ENCODE measurements at regions not wholly inside any gene's neighbourhood (a gene's known extent, or its start where the extent isn't known, plus 50 kb on each side); places are given as distances from the start of the nearest gene placed in this dataset.

DNA sequence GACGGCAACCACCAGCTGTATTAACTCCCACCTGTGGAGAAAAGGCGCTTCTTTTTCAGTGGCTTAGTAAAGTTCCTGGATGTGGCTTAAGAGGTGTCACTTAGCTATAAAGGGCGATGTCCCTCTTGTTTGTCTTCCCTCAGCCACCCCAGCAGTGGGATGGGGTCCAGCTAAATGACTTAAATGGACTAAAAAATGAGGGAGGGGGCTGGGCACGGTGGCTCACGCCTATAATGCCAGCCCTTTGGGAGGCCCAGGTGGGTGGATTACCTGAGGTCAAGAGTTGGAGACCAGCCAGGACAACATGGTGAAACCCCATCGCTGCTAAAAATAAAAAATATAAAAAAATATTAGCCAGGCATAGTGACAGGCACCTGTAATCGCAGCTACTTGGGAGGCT, 667.5 kb upstream of the RBFOX1 start:
- ATAC-seq (no peak), FAIRE-seq (no peak), DNase-seq (ENCODE audit: low spot score) (no peak)
- BruUV-seq (replicated peaks) = no TSS peak
- no peaks in the 10 kb centered on the region; a peak in 1 of 5 replicates for H3K27me3 ChIP-seq (ENCODE audit: control insufficient read depth in 1 of 2, insufficient read depth in 2 of 2, low read length in 2 of 2)
- TF ChIP-seq, protein P1, sequence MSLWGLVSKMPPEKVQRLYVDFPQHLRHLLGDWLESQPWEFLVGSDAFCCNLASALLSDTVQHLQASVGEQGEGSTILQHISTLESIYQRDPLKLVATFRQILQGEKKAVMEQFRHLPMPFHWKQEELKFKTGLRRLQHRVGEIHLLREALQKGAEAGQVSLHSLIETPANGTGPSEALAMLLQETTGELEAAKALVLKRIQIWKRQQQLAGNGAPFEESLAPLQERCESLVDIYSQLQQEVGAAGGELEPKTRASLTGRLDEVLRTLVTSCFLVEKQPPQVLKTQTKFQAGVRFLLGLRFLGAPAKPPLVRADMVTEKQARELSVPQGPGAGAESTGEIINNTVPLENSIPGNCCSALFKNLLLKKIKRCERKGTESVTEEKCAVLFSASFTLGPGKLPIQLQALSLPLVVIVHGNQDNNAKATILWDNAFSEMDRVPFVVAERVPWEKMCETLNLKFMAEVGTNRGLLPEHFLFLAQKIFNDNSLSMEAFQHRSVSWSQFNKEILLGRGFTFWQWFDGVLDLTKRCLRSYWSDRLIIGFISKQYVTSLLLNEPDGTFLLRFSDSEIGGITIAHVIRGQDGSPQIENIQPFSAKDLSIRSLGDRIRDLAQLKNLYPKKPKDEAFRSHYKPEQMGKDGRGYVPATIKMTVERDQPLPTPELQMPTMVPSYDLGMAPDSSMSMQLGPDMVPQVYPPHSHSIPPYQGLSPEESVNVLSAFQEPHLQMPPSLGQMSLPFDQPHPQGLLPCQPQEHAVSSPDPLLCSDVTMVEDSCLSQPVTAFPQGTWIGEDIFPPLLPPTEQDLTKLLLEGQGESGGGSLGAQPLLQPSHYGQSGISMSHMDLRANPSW (CRISPR knock-in tag; IDR thresholded peaks at IDR 0.05; ENCODE audit: borderline replicate concordance) = no peak
- no peak for TF ChIP-seq SPEN (CRISPR knock-in tag; IDR thresholded peaks at IDR 0.05; ENCODE audit: low read depth)
- TF ChIP-seq KAT2B (IDR thresholded peaks at IDR 0.05; ENCODE audit: borderline replicate concordance, low read depth, low read length) = no peak
- TF ChIP-seq ZEB1 (IDR thresholded peaks at IDR 0.05; ENCODE audit: insufficient replicate concordance, low read depth) = no peak
- TF ChIP-seq, protein P2, sequence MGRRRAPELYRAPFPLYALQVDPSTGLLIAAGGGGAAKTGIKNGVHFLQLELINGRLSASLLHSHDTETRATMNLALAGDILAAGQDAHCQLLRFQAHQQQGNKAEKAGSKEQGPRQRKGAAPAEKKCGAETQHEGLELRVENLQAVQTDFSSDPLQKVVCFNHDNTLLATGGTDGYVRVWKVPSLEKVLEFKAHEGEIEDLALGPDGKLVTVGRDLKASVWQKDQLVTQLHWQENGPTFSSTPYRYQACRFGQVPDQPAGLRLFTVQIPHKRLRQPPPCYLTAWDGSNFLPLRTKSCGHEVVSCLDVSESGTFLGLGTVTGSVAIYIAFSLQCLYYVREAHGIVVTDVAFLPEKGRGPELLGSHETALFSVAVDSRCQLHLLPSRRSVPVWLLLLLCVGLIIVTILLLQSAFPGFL (CRISPR knock-in tag; IDR thresholded peaks at IDR 0.05) = no peak
- H3K27ac ChIP-seq (ENCODE audit: extremely low read length, insufficient read depth, low read length) = no peak overlapping the region
- POLR2A ChIA-PET = no interaction called here
- no peak overlapping the region for H3K4me2 ChIP-seq (ENCODE audit: low read depth, low read length)
- in situ Hi-C loops (cut with HindIII; ENCODE audit: extremely low pct_ligation_motif_present, low pct_unique_long_range_greater_than_20kb) = no loop called here
- under 1% methylated on average over 6 of the region's 7 CpGs for WGBS (ENCODE audit: low lambda C conversion rate)
- H2AFZ ChIP-seq (ENCODE audit: low read length) = no peak overlapping the region
- CTCF ChIA-PET (ENCODE audit: low intra/inter-chr PET ratio, low total read pairs) = no interaction called here
- H3K4me1 ChIP-seq (ENCODE audit: insufficient read depth, low read length) = no peaks in the 10 kb centered on the region
- H3K36me3 ChIP-seq (replicated peaks in 1 of 2; ENCODE audit: control insufficient read depth in 1 of 2, insufficient read depth in 2 of 2, low read length in 2 of 2) = no peaks in the 10 kb centered on the region
- no peaks in the 10 kb centered on the region for H3K79me2 ChIP-seq (ENCODE audit: insufficient read depth, low read length)
- intact Hi-C loops (cut with micrococcal nuclease; ENCODE audit: unreplicated experiment) = no loop called here
- H3K4me3 ChIP-seq (replicated peaks in 1 of 3; ENCODE audit: insufficient read depth in 1 of 3, low read depth in 2 of 3, low read length in 3 of 3) = no peak overlapping the region
- no peaks in the 10 kb centered on the region for H4K20me1 ChIP-seq (ENCODE audit: insufficient read depth, low read length)
- H3K9me3 ChIP-seq (ENCODE audit: low read length) = no peaks in the 10 kb centered on the region
- no peak overlapping the region for H3K9ac ChIP-seq (ENCODE audit: insufficient read depth, low read depth, low read length)

DNA sequence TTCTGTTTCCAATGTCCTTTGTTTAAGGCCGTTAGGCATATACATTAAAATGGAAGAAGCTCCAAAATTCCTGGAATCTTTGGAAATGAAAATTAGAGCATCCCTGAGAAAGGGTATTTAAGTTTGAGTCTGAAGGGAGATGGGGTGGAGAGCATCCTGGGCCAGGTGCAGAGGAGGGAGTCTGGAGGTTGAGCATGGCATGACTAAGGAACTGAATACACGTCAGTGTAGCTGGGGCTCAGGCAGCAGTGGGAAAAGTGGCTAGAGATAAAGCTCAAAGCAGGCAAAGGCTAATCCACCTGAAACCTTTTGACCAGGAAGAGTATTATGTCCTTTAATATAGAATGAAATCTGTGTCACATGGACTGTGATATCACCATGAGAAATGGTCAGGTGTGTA, 669.0 kb upstream of the RBFOX1 start:
- FAIRE-seq = no peak
- Histone ChIP-seq H4K20me1 (ENCODE audit: insufficient read depth, low read length) (no peaks in the 10 kb centered on the region), H3K27me3 (ENCODE audit: control insufficient read depth in 1 of 2, insufficient read depth in 2 of 2, low read length in 2 of 2) (no peaks in the 10 kb centered on the region; a peak in 1 of 5 replicates), H3K27ac (ENCODE audit: extremely low read length, insufficient read depth, low read length) (no peak overlapping the region), H3K4me3 (replicated peaks in 1 of 3; ENCODE audit: insufficient read depth in 1 of 3, low read depth in 2 of 3, low read length in 3 of 3) (no peak overlapping the region), H3K9me3 (ENCODE audit: low read length) (no peaks in the 10 kb centered on the region), H3K36me3 (replicated peaks in 1 of 2; ENCODE audit: control insufficient read depth in 1 of 2, insufficient read depth in 2 of 2, low read length in 2 of 2) (no peaks in the 10 kb centered on the region), H3K79me2 (ENCODE audit: insufficient read depth, low read length) (no peaks in the 10 kb centered on the region), H3K4me2 (ENCODE audit: low read depth, low read length) (no peak overlapping the region), H3K4me1 (ENCODE audit: insufficient read depth, low read length) (no peaks in the 10 kb centered on the region), H2AFZ (ENCODE audit: low read length) (no peak overlapping the region), H3K9ac (ENCODE audit: insufficient read depth, low read depth, low read length) (no peak overlapping the region)
- 14% methylated on average over 2 of the region's 2 CpGs for WGBS (ENCODE audit: low lambda C conversion rate)
- no peak for ATAC-seq
- no TSS peak for BruUV-seq (replicated peaks)
- intact Hi-C loops (cut with micrococcal nuclease; ENCODE audit: unreplicated experiment) (no loop called here), in situ Hi-C loops (cut with HindIII; ENCODE audit: extremely low pct_ligation_motif_present, low pct_unique_long_range_greater_than_20kb) (no loop called here)
- ChIA-PET CTCF (ENCODE audit: low intra/inter-chr PET ratio, low total read pairs) (no interaction called here), POLR2A (no interaction called here)
- DNase-seq (ENCODE audit: low spot score) = no peak
- TF ChIP-seq, protein P3, sequence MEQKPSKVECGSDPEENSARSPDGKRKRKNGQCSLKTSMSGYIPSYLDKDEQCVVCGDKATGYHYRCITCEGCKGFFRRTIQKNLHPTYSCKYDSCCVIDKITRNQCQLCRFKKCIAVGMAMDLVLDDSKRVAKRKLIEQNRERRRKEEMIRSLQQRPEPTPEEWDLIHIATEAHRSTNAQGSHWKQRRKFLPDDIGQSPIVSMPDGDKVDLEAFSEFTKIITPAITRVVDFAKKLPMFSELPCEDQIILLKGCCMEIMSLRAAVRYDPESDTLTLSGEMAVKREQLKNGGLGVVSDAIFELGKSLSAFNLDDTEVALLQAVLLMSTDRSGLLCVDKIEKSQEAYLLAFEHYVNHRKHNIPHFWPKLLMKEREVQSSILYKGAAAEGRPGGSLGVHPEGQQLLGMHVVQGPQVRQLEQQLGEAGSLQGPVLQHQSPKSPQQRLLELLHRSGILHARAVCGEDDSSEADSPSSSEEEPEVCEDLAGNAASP (CRISPR knock-in tag; IDR thresholded peaks at IDR 0.05; ENCODE audit: borderline replicate concordance) = no peak
- TF ChIP-seq ZNF772 (CRISPR knock-in tag; IDR thresholded peaks at IDR 0.05) = no peak
- no peak for TF ChIP-seq PHF21A (CRISPR knock-in tag; IDR thresholded peaks at IDR 0.05)
- TF ChIP-seq IKZF4 (CRISPR knock-in tag; IDR thresholded peaks at IDR 0.05; ENCODE audit: borderline replicate concordance, low read depth, not compliant biosample characterization) = no peak
- no peak for TF ChIP-seq HMG20B (CRISPR knock-in tag; conservative IDR thresholded peaks at IDR 0.05)
- TF ChIP-seq SAP130 (CRISPR knock-in tag; IDR thresholded peaks at IDR 0.05; ENCODE audit: low read depth) = no peak
- no peak for TF ChIP-seq ZNF7 (CRISPR knock-in tag; IDR thresholded peaks at IDR 0.05)

All from HepG2 (cell line).